SK-N-SH treated with all-trans-retinoic acid at 6 μM for 48 hours (cell line): ENCODE measurements at regions not wholly inside any gene's neighbourhood (a gene's known extent, or its start where the extent isn't known, plus 50 kb on each side); places are given as distances from the start of the nearest gene placed in this dataset.

Source experiments
- BACH2 ChIP-seq: fragments of 250-450 bp; sonication (Bioruptor Pico); IDR thresholded peaks from 2 replicates; pipeline ENCODE4 v1.9.0; 2021; ENCODE audit warnings: mild to moderate bottlenecking, borderline replicate concordance
- POU6F1 ChIP-seq: fragments of 250-450 bp; sonication (Bioruptor Pico); IDR thresholded peaks from 2 replicates; pipeline ENCODE4 v1.8.0; 2021; ENCODE audit warnings: low read depth, mild to moderate bottlenecking, moderate library complexity, borderline replicate concordance
- RARB ChIP-seq: fragments of 250-450 bp; sonication (Bioruptor Pico); IDR thresholded peaks from 2 replicates; pipeline ENCODE4 v1.8.0; 2021; ENCODE audit warnings: mild to moderate bottlenecking, moderate library complexity
- TCF4 ChIP-seq: fragments of 250-450 bp; sonication (Bioruptor Pico); IDR thresholded peaks from 2 replicates; pipeline ENCODE4 v1.8.0; 2021; ENCODE audit warnings: mild to moderate bottlenecking, moderate library complexity, borderline replicate concordance
- ZFP30 ChIP-seq: fragments of 450-650 bp; formaldehyde crosslinking; IDR thresholded peaks from 2 replicates; pipeline ENCODE4 v1.5.0; 2022; ENCODE audit warnings: mild to moderate bottlenecking, moderate library complexity
- TF ChIP-seq, protein P1 (sequence below): fragments of 250-450 bp; sonication (Bioruptor Pico); IDR thresholded peaks from 2 replicates; pipeline ENCODE4 v1.8.0; 2020; ENCODE audit warnings: mild to moderate bottlenecking, moderate library complexity, borderline replicate concordance

DNA sequence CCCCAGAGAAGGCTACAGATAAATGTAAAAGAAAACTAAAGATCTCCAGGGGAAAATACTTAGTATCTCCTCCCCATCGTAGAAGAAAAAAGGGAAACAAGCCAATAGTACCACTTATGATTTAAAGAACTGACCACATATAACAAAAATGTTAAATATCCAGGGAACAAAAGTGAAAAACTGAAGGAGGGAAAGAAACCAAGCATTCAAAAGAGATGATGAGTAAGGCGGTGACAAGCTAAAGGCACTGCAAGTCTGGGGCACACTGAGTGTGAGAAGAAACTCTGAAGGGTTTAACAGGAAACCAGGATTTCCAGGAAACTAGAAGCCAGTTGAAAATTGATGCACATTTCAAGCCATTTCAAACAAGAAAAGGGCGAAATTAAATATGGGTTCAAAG is 226.3 kb downstream of the AHR start:
- TF ChIP-seq TCF4 (CRISPR knock-in tag) (no peak), ZFP30 (no peak), POU6F1 (CRISPR knock-in tag) (no peak), BACH2 (CRISPR knock-in tag) (no peak), RARB (CRISPR knock-in tag) (no peak)
- TF ChIP-seq, protein P1, sequence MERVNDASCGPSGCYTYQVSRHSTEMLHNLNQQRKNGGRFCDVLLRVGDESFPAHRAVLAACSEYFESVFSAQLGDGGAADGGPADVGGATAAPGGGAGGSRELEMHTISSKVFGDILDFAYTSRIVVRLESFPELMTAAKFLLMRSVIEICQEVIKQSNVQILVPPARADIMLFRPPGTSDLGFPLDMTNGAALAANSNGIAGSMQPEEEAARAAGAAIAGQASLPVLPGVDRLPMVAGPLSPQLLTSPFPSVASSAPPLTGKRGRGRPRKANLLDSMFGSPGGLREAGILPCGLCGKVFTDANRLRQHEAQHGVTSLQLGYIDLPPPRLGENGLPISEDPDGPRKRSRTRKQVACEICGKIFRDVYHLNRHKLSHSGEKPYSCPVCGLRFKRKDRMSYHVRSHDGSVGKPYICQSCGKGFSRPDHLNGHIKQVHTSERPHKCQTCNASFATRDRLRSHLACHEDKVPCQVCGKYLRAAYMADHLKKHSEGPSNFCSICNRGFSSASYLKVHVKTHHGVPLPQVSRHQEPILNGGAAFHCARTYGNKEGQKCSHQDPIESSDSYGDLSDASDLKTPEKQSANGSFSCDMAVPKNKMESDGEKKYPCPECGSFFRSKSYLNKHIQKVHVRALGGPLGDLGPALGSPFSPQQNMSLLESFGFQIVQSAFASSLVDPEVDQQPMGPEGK: no peak
